Liver (tissue), 8 donors: ENCODE measurements at regions not wholly inside any gene's neighbourhood (a gene's known extent, or its start where the extent isn't known, plus 50 kb on each side); places are given as distances from the start of the nearest gene placed in this dataset.

Experiments
- DNase-seq: peaks from one replicate; pipeline ENCODE4 v3.0.0-alpha.2; 2017; ENCODE audit warnings: low spot score
- H3K27ac ChIP-seq, 2 donors: one replicate each; pipeline ENCODE4 v1.7.0; 2013; ENCODE audit warnings: inconsistent platforms in 2 of 2, low read length in 2 of 2, control low read depth in 1 of 2, low read depth in 1 of 2, mild to moderate bottlenecking in 1 of 2
- H3K27me3 ChIP-seq, 4 donors: one replicate each; pipeline versions ENCODE4 v1.6.1 to v1.7.0; 2013; ENCODE audit warnings: low read length in 3 of 4, inconsistent platforms in 1 of 4, mild to moderate bottlenecking in 1 of 4, moderate library complexity in 1 of 4; ENCODE audit not compliant: control insufficient read depth in 4 of 4, insufficient read depth in 4 of 4
- H3K36me3 ChIP-seq, 4 donors: one replicate each; pipeline versions ENCODE4 v1.6.1 to v1.7.0; 2013; ENCODE audit warnings: low read length in 3 of 4, mild to moderate bottlenecking in 3 of 4, low read depth in 1 of 4, moderate library complexity in 1 of 4; ENCODE audit not compliant: control insufficient read depth in 4 of 4, insufficient read depth in 3 of 4
- H3K4me1 ChIP-seq, 4 donors: one replicate each; pipeline versions ENCODE4 v1.6.1 to v1.7.0; 2013; ENCODE audit warnings: low read length in 3 of 4, mild to moderate bottlenecking in 3 of 4, moderate library complexity in 1 of 4; ENCODE audit not compliant: control insufficient read depth in 4 of 4, insufficient read depth in 4 of 4
- H3K4me3 ChIP-seq, 3 donors: one replicate each; pipeline versions ENCODE4 v1.6.1 to v1.7.0; 2013; ENCODE audit warnings: low read length in 3 of 3, control low read depth in 1 of 3, low read depth in 1 of 3, mild to moderate bottlenecking in 1 of 3
- H3K9ac ChIP-seq, 2 donors: one replicate each; pipeline ENCODE4 v1.7.0; 2013; ENCODE audit warnings: low read length in 2 of 2, mild to moderate bottlenecking in 2 of 2, moderate library complexity in 2 of 2, control low read depth in 1 of 2, low read depth in 1 of 2
- H3K9me3 ChIP-seq, 4 donors: one replicate each; pipeline versions ENCODE4 v1.6.1 to v1.7.0; 2013; ENCODE audit warnings: low read length in 3 of 4; ENCODE audit not compliant: control insufficient read depth in 4 of 4
- EGR1 ChIP-seq, 2 donors: IDR thresholded peaks; 2 replicates each; pipeline ENCODE4 v1.6.1; 2016 to 2018; ENCODE audit warnings: antibody characterized with exemption in 2 of 2, low read depth in 2 of 2
- FOXA1 ChIP-seq: IDR thresholded peaks from 2 replicates; pipeline ENCODE4 v1.6.1; 2016; ENCODE audit warnings: antibody characterized with exemption
- FOXA2 ChIP-seq: IDR thresholded peaks from 2 replicates; pipeline ENCODE4 v1.6.1; 2016; ENCODE audit warnings: antibody characterized with exemption
- GABPA ChIP-seq, 2 donors: IDR thresholded peaks in 1 of 2; conservative IDR thresholded peaks in 1 of 2; 2 replicates each; pipeline ENCODE4 v1.6.1; 2016; ENCODE audit warnings: antibody characterized with exemption in 2 of 2, mild to moderate bottlenecking in 1 of 2, moderate library complexity in 1 of 2
- HNF4A ChIP-seq, 2 donors: conservative IDR thresholded peaks; 2 replicates each; pipeline ENCODE4 v1.6.1; 2016; ENCODE audit warnings: antibody characterized with exemption in 2 of 2, mild to moderate bottlenecking in 2 of 2
- HNF4G ChIP-seq: IDR thresholded peaks from 2 replicates; pipeline ENCODE4 v1.6.1; 2016; ENCODE audit warnings: antibody characterized with exemption
- JUND ChIP-seq, 2 donors: IDR thresholded peaks; 2 replicates each; pipeline ENCODE4 v1.6.1; 2016; ENCODE audit warnings: antibody characterized with exemption in 2 of 2
- NR2F2 ChIP-seq: IDR thresholded peaks from 2 replicates; pipeline ENCODE4 v1.6.1; 2016; ENCODE audit warnings: antibody characterized with exemption
- RAD21 ChIP-seq, 2 donors: IDR thresholded peaks; 2 replicates each; pipeline ENCODE4 v1.6.1; 2016; ENCODE audit warnings: antibody characterized with exemption in 2 of 2, mild to moderate bottlenecking in 2 of 2
- RXRA ChIP-seq, 2 donors: IDR thresholded peaks; 2 replicates each; pipeline ENCODE4 v1.6.1; 2017 to 2018; ENCODE audit warnings: antibody characterized with exemption in 2 of 2, mild to moderate bottlenecking in 1 of 2
- SP1 ChIP-seq: IDR thresholded peaks from 2 replicates; pipeline ENCODE4 v1.6.1; 2018; ENCODE audit warnings: antibody characterized with exemption, mild to moderate bottlenecking
- TAF1 ChIP-seq: conservative IDR thresholded peaks from 2 replicates; pipeline ENCODE4 v1.6.1; 2016; ENCODE audit warnings: antibody characterized with exemption, mild to moderate bottlenecking
- YY1 ChIP-seq: IDR thresholded peaks from 2 replicates; pipeline ENCODE4 v1.6.1; 2016; ENCODE audit warnings: antibody characterized with exemption, mild to moderate bottlenecking
- WGBS: extraction: QIAGEN DNeasy Blood & Tissue Kit; methylation state at CpG from one replicate; pipeline ENCODE4 v1.1.7; 2013; 5-methylcytosine and 5-hydroxymethylcytosine counted together
- TF ChIP-seq, protein P1 (sequence below): IDR thresholded peaks from 2 replicates; pipeline ENCODE4 v1.6.1; 2016; ENCODE audit warnings: antibody characterized with exemption
- TF ChIP-seq, protein P2 (sequence below): IDR thresholded peaks from 2 replicates; pipeline ENCODE4 v1.6.1; 2016; ENCODE audit warnings: antibody characterized with exemption
- TF ChIP-seq, protein P3 (sequence below): IDR thresholded peaks from 2 replicates; pipeline ENCODE4 v1.6.1; 2016; ENCODE audit warnings: antibody characterized with exemption, mild to moderate bottlenecking
- TF ChIP-seq, protein P4 (sequence below): fragments of 150-350 bp; IDR thresholded peaks from 2 replicates; pipeline ENCODE4 v1.5.1; 2017; ENCODE audit warnings: improper control_type of control experiment, low read depth, low read length; ENCODE audit not compliant: missing input control
- TF ChIP-seq, protein P5 (sequence below): IDR thresholded peaks from 2 replicates; pipeline ENCODE4 v1.6.1; 2016; ENCODE audit warnings: antibody characterized with exemption
- donor health status: healthy.
- donor health status: healthy.
- donor health status: healthy.
- donor health status: healthy.
- donor health status: healthy.

DNA sequence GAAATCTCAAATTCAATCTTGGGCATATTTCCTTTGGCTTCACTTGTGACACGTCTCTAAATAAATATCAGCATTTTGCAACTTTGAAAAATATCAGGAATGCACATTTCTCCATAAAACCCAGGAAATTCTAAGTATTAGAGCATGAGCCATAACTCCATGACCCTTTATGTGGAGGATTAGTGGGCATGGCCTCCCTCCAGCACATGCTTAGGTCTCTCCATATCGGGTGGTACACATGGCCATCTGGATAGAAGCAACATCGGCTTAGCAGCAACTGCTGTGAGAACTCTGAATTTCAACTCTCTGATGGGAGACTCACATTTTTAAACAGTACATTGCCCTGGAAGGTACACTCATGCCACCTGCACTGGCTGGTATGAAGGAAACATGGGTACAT, 73.7 kb upstream of the EGFLAM start:
- H3K9ac ChIP-seq = no peak overlapping the region
- no peak overlapping the region for H3K27ac ChIP-seq
- H3K36me3 ChIP-seq = no peaks in the 10 kb centered on the region
- WGBS = 88% methylated on average over 3 of the region's 3 CpGs
- H3K27me3 ChIP-seq = no peaks in the 10 kb centered on the region
- no peaks in the 10 kb centered on the region for H3K4me1 ChIP-seq
- no peaks in the 10 kb centered on the region for H3K9me3 ChIP-seq
- H3K4me3 ChIP-seq = no peak overlapping the region
- no peak for DNase-seq
- TF ChIP-seq FOXA2 (no peak), EGR1 (IDR thresholded peaks at IDR 0.05; ENCODE audit: low read depth in 2 of 2) (no peak), RAD21 (IDR thresholded peaks at IDR 0.05) (no peak), NR2F2 (no peak), GABPA (IDR thresholded peaks at IDR 0.05 in 1 of 2, conservative IDR thresholded peaks at IDR 0.05 in 1 of 2) (no peak), TAF1 (no peak), HNF4G (no peak), RXRA (IDR thresholded peaks at IDR 0.05) (no peak), YY1 (no peak), SP1 (no peak), JUND (IDR thresholded peaks at IDR 0.05) (no peak), FOXA1 (no peak), HNF4A (conservative IDR thresholded peaks at IDR 0.05) (no peak)
- TF ChIP-seq, protein P1, sequence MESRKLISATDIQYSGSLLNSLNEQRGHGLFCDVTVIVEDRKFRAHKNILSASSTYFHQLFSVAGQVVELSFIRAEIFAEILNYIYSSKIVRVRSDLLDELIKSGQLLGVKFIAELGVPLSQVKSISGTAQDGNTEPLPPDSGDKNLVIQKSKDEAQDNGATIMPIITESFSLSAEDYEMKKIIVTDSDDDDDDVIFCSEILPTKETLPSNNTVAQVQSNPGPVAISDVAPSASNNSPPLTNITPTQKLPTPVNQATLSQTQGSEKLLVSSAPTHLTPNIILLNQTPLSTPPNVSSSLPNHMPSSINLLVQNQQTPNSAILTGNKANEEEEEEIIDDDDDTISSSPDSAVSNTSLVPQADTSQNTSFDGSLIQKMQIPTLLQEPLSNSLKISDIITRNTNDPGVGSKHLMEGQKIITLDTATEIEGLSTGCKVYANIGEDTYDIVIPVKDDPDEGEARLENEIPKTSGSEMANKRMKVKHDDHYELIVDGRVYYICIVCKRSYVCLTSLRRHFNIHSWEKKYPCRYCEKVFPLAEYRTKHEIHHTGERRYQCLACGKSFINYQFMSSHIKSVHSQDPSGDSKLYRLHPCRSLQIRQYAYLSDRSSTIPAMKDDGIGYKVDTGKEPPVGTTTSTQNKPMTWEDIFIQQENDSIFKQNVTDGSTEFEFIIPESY = no peak
- TF ChIP-seq, protein P2, sequence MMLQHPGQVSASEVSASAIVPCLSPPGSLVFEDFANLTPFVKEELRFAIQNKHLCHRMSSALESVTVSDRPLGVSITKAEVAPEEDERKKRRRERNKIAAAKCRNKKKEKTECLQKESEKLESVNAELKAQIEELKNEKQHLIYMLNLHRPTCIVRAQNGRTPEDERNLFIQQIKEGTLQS = no peak
- TF ChIP-seq, protein P3, sequence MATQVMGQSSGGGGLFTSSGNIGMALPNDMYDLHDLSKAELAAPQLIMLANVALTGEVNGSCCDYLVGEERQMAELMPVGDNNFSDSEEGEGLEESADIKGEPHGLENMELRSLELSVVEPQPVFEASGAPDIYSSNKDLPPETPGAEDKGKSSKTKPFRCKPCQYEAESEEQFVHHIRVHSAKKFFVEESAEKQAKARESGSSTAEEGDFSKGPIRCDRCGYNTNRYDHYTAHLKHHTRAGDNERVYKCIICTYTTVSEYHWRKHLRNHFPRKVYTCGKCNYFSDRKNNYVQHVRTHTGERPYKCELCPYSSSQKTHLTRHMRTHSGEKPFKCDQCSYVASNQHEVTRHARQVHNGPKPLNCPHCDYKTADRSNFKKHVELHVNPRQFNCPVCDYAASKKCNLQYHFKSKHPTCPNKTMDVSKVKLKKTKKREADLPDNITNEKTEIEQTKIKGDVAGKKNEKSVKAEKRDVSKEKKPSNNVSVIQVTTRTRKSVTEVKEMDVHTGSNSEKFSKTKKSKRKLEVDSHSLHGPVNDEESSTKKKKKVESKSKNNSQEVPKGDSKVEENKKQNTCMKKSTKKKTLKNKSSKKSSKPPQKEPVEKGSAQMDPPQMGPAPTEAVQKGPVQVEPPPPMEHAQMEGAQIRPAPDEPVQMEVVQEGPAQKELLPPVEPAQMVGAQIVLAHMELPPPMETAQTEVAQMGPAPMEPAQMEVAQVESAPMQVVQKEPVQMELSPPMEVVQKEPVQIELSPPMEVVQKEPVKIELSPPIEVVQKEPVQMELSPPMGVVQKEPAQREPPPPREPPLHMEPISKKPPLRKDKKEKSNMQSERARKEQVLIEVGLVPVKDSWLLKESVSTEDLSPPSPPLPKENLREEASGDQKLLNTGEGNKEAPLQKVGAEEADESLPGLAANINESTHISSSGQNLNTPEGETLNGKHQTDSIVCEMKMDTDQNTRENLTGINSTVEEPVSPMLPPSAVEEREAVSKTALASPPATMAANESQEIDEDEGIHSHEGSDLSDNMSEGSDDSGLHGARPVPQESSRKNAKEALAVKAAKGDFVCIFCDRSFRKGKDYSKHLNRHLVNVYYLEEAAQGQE = no peak
- TF ChIP-seq, protein P4, sequence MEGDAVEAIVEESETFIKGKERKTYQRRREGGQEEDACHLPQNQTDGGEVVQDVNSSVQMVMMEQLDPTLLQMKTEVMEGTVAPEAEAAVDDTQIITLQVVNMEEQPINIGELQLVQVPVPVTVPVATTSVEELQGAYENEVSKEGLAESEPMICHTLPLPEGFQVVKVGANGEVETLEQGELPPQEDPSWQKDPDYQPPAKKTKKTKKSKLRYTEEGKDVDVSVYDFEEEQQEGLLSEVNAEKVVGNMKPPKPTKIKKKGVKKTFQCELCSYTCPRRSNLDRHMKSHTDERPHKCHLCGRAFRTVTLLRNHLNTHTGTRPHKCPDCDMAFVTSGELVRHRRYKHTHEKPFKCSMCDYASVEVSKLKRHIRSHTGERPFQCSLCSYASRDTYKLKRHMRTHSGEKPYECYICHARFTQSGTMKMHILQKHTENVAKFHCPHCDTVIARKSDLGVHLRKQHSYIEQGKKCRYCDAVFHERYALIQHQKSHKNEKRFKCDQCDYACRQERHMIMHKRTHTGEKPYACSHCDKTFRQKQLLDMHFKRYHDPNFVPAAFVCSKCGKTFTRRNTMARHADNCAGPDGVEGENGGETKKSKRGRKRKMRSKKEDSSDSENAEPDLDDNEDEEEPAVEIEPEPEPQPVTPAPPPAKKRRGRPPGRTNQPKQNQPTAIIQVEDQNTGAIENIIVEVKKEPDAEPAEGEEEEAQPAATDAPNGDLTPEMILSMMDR = no peak
- TF ChIP-seq, protein P5, sequence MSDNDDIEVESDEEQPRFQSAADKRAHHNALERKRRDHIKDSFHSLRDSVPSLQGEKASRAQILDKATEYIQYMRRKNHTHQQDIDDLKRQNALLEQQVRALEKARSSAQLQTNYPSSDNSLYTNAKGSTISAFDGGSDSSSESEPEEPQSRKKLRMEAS = no peak
